ENCODE measurements at regions not wholly inside any gene's neighbourhood (a gene's known extent, or its start where the extent isn't known, plus 50 kb on each side); places are given as distances from the start of the nearest gene placed in this dataset.

- no peak for TF ChIP-seq POLR2AphosphoS5 (IDR thresholded peaks at IDR 0.05; ENCODE audit: low read depth, low read length)
- no peak for TF ChIP-seq POLR2A (IDR thresholded peaks at IDR 0.05; ENCODE audit: low read depth, low read length)
- no peak for TF ChIP-seq TAF1 (IDR thresholded peaks at IDR 0.05; ENCODE audit: borderline replicate concordance, low read depth, low read length)
Observed at GRCh38 chr12:19849208-19849607, 409.9 kb downstream of the AEBP2 start.

Data from GM12892 (cell line).